ENCODE measurements at regions not wholly inside any gene's neighbourhood (a gene's known extent, or its start where the extent isn't known, plus 50 kb on each side); places are given as distances from the start of the nearest gene placed in this dataset.

- no peak for TF ChIP-seq CTCF (IDR thresholded peaks at IDR 0.05)
- no peak for TF ChIP-seq E2F6 (IDR thresholded peaks at IDR 0.05; ENCODE audit: borderline replicate concordance, low read depth)
- no peak for TF ChIP-seq MYC (IDR thresholded peaks at IDR 0.05; ENCODE audit: borderline replicate concordance, low read length)
- TF ChIP-seq ESRRA (IDR thresholded peaks at IDR 0.05; ENCODE audit: borderline replicate concordance, low read length): no peak
- TF ChIP-seq EP300 (IDR thresholded peaks at IDR 0.05): no peak
- TF ChIP-seq ZC3H11A (IDR thresholded peaks at IDR 0.05): no peak
- no peak for TF ChIP-seq MAFK (IDR thresholded peaks at IDR 0.05; ENCODE audit: partially characterized antibody)
- no peak for TF ChIP-seq HES2 (IDR thresholded peaks at IDR 0.05)
- no peak for TF ChIP-seq SREBF2 (IDR thresholded peaks at IDR 0.05)
- no peak for TF ChIP-seq POLR2A (IDR thresholded peaks at IDR 0.05; ENCODE audit: low read length)
- no peak for TF ChIP-seq NR3C1 (IDR thresholded peaks at IDR 0.05)
- TF ChIP-seq PHF8 (IDR thresholded peaks at IDR 0.05; ENCODE audit: borderline replicate concordance, low read depth): no peak
Measured at GRCh38 chr1:219858980-219859379, 69.4 kb downstream of the SLC30A10 start.

Measured in A549 (cell line).